HG03558 (cell line): ENCODE measurements at regions not wholly inside any gene's neighbourhood (a gene's known extent, or its start where the extent isn't known, plus 50 kb on each side); places are given as distances from the start of the nearest gene placed in this dataset.
"Not testable (repeated sequence)": the region's sequence is repeated elsewhere in the genome, so short reads cannot be mapped to it uniquely, and the experiment has no call there.

ENCODE experiments used
- ATAC-seq: cut with Tn5 transposase; IDR thresholded peaks from one replicate; pipeline ENCODE4 v1.9.1; 2021; ENCODE audit warnings: moderate number of reproducible peaks; ENCODE audit not compliant: unreplicated experiment; ENCODE audit errors: extremely low read depth

- ATAC-seq, result no peak
These were observed 83.4 kb upstream of the KCNK12 start for GRCh38 chr2:47653902-47654789.

DNA sequence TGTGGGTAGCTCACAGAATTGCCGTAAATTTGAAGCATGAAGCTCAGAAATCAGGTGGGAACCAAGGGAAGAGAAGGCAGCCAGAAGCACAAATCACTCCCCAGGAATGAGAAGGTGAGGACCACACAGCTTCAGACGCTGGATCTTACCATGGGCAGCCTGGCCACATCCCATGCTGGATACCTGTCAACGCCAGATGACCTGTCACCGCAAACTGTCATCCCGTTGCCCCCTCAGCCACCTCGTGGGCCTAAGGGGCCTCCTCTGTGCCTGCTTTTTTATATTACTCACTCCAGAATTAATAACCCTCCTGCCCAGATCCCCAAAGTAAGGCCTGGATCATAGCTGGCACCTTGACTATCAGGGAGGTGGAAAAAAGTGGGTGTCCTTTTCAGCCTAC, 82.3 kb upstream of the KCNK12 start:
- no peak for ATAC-seq

DNA sequence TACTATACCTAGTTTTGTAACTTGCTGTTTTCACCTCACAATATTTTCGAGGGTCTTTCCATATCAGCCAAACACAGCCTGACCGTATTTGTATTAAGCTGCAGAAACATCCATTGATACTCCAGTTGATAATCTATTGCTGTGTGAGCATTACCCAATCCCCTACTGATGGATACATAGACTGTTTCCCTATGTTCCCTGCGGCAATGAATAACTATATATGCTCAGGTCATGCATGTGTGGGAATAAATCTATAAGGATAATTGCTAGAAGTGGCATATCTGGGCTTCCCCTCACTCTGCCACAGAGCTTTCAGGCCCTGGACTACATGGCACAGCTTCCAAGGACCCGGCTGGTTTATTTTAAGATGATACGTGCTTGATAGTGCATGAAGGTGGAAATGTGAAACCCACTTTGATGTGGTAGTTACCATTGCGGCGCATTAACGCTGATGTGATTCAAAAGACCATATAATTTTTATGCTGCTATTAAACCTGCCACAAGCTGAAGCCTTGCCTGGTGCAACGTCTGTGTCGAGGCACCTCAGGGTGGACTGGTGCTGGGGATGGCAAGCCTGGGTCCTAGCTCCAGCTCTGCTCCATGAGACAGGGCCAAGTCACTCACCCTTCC, 81.4 kb upstream of the KCNK12 start:
- ATAC-seq, result no peak

DNA sequence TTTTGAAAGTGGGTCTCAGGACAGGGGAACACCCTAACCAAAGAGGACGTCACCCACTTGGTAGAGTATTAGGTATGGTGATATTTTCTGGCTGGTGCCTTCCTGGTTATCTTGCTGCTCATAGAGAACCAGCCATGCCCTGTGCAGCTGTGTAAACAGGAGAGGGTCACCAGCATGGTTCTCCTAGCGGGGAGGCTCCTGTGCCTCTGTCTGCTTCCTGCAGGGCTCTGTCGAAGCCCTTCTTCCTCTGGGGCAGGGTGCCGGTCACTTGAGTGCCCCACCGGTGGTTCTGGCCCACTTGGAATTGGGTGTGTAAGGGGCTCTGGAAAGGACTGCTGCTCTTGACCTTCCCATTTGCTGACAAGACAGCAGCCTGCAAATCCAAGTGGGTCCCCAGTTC, 80.5 kb upstream of the KCNK12 start:
- ATAC-seq, result no peak

DNA sequence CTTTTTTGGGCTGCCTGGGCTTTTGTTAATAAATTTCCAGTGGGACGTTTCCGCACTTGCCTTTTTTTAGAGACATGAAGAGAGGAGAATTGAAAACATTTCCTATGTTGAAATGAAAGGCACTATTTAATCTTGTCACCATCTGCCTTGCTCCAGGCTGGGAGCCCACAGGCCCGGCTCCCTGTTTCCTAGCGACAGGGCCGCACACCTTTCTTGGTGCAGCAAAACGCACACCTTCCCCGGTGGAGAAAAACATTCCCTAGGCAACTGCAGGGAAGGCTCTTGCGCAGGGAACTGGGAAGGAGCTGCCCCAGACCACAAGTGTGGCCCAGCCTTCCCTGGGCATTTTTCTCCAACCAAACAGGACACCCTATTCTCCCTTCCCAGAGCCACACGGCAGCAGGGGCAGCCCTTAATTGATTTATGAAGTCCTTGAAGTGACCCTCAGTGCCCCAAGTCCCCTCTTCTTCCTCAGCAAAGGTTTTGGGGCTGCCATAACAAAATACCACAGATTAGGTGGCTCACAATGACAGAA, 79.3 kb upstream of the KCNK12 start:
- ATAC-seq, result no peak

DNA sequence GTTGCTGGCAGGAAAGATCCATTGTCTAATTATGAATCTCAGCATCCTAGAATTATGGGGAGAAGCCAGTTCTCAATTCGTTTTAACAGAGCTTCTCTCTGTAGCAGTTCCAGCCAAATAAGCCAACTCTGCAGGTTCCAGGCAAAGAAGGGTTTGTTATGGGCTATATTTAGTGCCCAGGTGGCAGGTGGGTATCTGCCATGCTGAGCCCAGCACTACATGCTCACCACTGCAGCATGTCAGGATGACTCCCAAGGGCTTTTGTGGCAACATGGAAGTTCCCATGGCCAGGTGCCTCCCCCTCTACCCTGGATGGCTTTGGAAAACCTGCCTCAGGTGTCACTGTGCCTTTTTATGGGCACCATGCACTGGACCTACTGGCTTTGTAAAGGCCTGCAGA, 74.5 kb upstream of the KCNK12 start:
- ATAC-seq, result no peak

DNA sequence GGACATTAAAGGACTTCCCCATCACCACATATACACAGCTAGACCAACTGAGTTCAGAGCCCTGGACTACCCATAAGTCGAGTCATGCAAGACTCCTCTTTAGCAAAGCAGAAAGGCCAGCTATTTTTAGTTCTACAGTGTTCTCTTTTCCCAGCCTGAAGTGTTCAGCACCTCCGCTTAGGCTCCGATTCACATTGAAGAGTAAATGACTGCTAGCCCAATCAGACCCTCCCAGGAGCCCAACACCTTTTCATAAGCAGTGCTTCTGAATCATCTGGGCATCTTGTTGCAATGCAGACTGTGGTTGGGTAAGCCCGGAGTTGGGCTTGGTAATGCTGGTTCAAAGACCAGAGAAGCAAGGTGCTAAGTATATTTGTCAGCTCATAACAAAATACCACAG, 73.6 kb upstream of the KCNK12 start:
- ATAC-seq, result no peak

- no peak for ATAC-seq
These were observed 70.6 kb upstream of the KCNK12 start for GRCh38 chr2:47641366-47641765.

DNA sequence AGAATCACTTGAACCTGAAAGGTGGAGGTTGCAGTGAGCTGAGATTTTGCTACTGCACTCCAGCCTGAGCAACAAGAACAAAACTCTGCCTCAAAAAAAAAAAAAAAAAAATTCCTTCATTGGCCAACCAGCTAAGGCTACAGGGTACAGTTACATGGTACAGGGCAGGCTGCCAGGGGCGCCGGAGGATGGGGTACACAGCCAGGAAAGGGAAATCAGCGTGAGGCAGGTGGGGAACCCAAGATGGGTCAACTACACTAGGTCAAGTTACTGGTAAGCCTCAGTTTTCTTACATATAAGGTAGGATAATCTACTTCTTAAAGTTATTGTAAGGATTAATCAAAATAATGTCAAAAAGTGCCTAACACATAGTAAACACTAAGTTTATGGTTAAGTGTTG, 69.6 kb upstream of the KCNK12 start:
- ATAC-seq, result no peak

- ATAC-seq, result no peak
These were observed 68.7 kb upstream of the KCNK12 start for GRCh38 chr2:47639467-47639866.

- no peak for ATAC-seq
These were observed 67.6 kb upstream of the KCNK12 start for GRCh38 chr2:47638430-47638829.

- ATAC-seq, result no peak
These were observed 65.9 kb upstream of the KCNK12 start for GRCh38 chr2:47636596-47637264.

DNA sequence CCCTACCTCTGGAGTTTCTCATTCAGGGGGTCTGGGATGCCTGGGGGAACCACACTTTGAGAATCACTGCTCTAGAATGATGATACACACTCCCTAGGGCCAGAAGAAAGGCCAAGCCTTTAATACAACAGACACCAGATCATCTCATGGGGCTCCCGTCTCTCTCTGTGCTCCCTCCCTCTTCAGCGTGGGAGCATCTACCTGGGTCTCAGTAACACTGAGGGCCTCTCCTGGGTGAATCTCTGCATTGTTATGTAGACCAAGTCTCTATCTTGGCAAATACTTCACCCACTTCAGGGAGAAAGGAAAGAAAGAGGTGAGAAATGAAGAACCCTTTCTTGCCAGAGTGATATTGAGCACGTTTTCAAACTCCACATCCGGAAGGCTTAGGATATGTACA, 65.4 kb upstream of the KCNK12 start:
- no peak for ATAC-seq

GRCh38 chr2:47632754-47633153, 62.0 kb upstream of the KCNK12 start:
- ATAC-seq, result no peak

- no peak for ATAC-seq
These were observed 61.1 kb upstream of the KCNK12 start for GRCh38 chr2:47631792-47632398.

DNA sequence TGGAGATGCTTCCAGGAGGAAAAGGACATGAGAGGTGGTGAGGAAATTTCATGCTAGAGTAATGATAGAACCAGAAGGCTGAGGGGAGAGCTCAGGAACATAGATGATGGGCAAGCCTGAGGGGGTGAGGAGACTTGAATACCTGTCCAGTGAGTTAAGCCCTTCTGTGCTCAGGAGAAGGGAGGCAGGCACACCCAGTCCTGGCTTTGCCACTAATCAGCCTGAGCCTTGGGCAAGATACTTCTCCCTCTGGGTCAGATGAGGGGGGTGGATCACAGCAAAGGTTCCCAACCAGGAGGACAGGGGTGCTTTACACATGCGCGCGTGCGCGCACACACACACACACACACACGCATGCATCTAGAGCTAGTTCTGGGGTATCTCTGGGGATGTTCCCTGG, 60.5 kb upstream of the KCNK12 start:
- ATAC-seq, result no peak

- ATAC-seq, result no peak
These were observed 59.0 kb upstream of the KCNK12 start for GRCh38 chr2:47629501-47630460.

DNA sequence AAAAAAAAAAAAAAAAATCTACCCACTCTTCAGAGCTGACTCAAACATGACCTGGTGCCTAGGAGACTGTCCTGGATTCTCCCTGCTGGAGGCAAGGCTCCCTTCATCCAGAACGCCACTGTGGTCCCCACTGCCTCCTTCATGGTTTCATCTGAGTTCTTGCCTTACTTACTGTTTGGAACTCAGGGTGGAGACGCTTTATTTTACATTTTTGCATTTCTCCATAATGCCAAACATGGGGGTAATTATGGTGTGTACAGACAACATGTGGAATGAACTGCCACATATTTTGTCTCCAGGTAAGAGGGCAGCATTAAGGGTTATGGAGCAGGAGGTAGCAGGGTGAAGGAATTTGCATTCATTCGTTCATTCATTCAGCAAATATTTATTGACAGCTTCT, 58.1 kb upstream of the KCNK12 start:
- ATAC-seq, result no peak

GRCh38 chr2:47626664-47627063, 55.9 kb upstream of the KCNK12 start:
- no peak for ATAC-seq

DNA sequence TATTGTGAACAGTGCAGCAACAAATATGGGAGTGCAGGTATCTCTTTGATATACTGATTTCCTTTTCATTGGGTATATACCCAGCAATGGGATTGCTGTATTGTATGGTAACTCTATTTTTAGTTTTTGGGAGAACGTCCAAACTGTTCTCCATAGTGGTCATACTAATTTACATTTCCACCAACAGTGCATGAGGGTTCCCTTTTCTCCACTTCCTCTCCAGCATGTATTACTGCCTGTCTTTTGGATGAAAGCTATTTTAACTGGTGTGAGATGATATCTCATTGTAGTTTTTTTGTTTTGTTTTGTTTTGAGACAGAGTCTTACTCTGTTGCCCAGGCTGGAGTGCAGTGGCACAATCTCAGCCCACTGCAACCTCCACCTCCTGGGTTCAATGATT, 52.4 kb upstream of the KCNK12 start:
- not testable (repeated sequence) for ATAC-seq
